GM23338 (cell line): ENCODE measurements at regions not wholly inside any gene's neighbourhood (a gene's known extent, or its start where the extent isn't known, plus 50 kb on each side); places are given as distances from the start of the nearest gene placed in this dataset.

Experiments
- ATAC-seq: fragments of 200-7000 bp; cut with Tn5 transposase; 3 replicates; pipeline ENCODE4 v1.9.1; 2020
- DNase-seq: peaks from one replicate; pipeline ENCODE4 v3.0.0-alpha.2; 2015; ENCODE audit warnings: low spot score
- H2AFZ ChIP-seq: fragments of 200-600 bp; sonication (generic); 2 replicates; pipeline ENCODE4 v1.8.0; 2016; ENCODE audit warnings: antibody characterized with exemption, mild to moderate bottlenecking, moderate library complexity
- H3F3A ChIP-seq: fragments of 200-600 bp; sonication (generic); replicated peaks from 2 replicates; pipeline ENCODE4 v1.8.0; 2017; ENCODE audit warnings: antibody characterized with exemption, mixed run types, low read depth
- H3K27ac ChIP-seq: fragments of 200-600 bp; sonication (generic); 2 replicates; pipeline ENCODE4 v1.6.1; 2016; ENCODE audit warnings: low read depth
- H3K27me3 ChIP-seq: fragments of 200-600 bp; sonication (generic); 2 replicates; pipeline ENCODE4 v1.8.0; 2016; ENCODE audit warnings: mild to moderate bottlenecking, mixed run types, moderate library complexity; ENCODE audit not compliant: insufficient read depth
- H3K36me3 ChIP-seq: fragments of 200-600 bp; sonication (generic); 2 replicates; pipeline ENCODE4 v1.8.0; 2016; ENCODE audit warnings: mild to moderate bottlenecking; ENCODE audit not compliant: insufficient read depth
- H3K4me1 ChIP-seq: fragments of 200-600 bp; sonication (generic); 2 replicates; pipeline ENCODE4 v1.8.0; 2016; ENCODE audit warnings: mild to moderate bottlenecking, moderate library complexity; ENCODE audit not compliant: insufficient read depth
- H3K4me2 ChIP-seq: fragments of 200-600 bp; sonication (generic); 2 replicates; pipeline ENCODE4 v1.7.1; 2017; ENCODE audit warnings: mixed run types
- H3K4me3 ChIP-seq: fragments of 200-600 bp; sonication (generic); 2 replicates; pipeline ENCODE4 v1.6.1; 2016; ENCODE audit warnings: mixed run types
- H3K79me2 ChIP-seq: fragments of 200-600 bp; sonication (generic); replicated peaks from 2 replicates; pipeline ENCODE4 v1.8.0; 2017; ENCODE audit warnings: mild to moderate bottlenecking; ENCODE audit not compliant: insufficient read depth
- H3K9me2 ChIP-seq: fragments of 200-600 bp; sonication (generic); 2 replicates; pipeline ENCODE4 v1.8.0; 2017; ENCODE audit not compliant: insufficient read depth
- H4K20me1 ChIP-seq: fragments of 200-600 bp; sonication (generic); replicated peaks from 2 replicates; pipeline ENCODE4 v1.8.0; 2017; ENCODE audit warnings: mild to moderate bottlenecking; ENCODE audit not compliant: insufficient read depth
- H3K27ac Mint-ChIP-seq: 2 replicates; pipeline ENCODE4 v1.8.0; 2020; ENCODE audit warnings: inconsistent platforms, mild to moderate bottlenecking, moderate library complexity, mixed read lengths
- H3K27me3 Mint-ChIP-seq: 3 replicates; pipeline ENCODE4 v1.8.0; 2022; ENCODE audit warnings: low read depth, mild to moderate bottlenecking, moderate library complexity, mixed read lengths, inconsistent platforms; ENCODE audit not compliant: insufficient read depth, poor library complexity
- H3K36me3 Mint-ChIP-seq: 3 replicates; pipeline ENCODE4 v1.8.0; 2021; ENCODE audit warnings: low read depth, mild to moderate bottlenecking, inconsistent platforms, moderate library complexity, mixed read lengths
- H3K4me1 Mint-ChIP-seq: 3 replicates; pipeline ENCODE4 v1.8.0; 2020; ENCODE audit warnings: mild to moderate bottlenecking, inconsistent platforms, mixed read lengths
- H3K4me3 Mint-ChIP-seq: 3 replicates; pipeline ENCODE4 v1.8.0; 2021; ENCODE audit warnings: moderate library complexity, mild to moderate bottlenecking, inconsistent platforms, mixed read lengths
- H3K9me3 Mint-ChIP-seq: 3 replicates; pipeline ENCODE4 v1.8.0; 2020; ENCODE audit warnings: moderate library complexity, mild to moderate bottlenecking, inconsistent platforms, mixed read lengths
- CREB1 ChIP-seq: fragments of 250-450 bp; sonication (Bioruptor Pico); IDR thresholded peaks from 2 replicates; pipeline ENCODE4 v1.5.0; 2020; ENCODE audit warnings: low read depth, mild to moderate bottlenecking, moderate library complexity
- CTCF ChIP-seq, 2 experiments: fragments of 200-600 bp in 1 of 2; sonication (generic) in 1 of 2; conservative IDR thresholded peaks; 2 replicates each; pipeline versions ENCODE4 v1.5.1 to v1.6.1; 2016 to 2017; ENCODE audit warnings: antibody characterized with exemption in 2 of 2, low read depth in 2 of 2, mild to moderate bottlenecking in 2 of 2, moderate library complexity in 1 of 2
- EZH2phosphoT487 ChIP-seq: fragments of 200-600 bp; sonication (generic); IDR thresholded peaks from one replicate; pipeline ENCODE4 v1.8.1; 2018; ENCODE audit warnings: antibody characterized with exemption; ENCODE audit not compliant: unreplicated experiment
- POLR2AphosphoS5 ChIP-seq: IDR thresholded peaks from 2 replicates; pipeline ENCODE4 v1.6.1; 2016; ENCODE audit warnings: antibody characterized with exemption, low read depth
- ZNF114 ChIP-seq: fragments of 250-450 bp; sonication (Bioruptor Pico); IDR thresholded peaks from 2 replicates; pipeline ENCODE4 v1.5.0; 2020; ENCODE audit warnings: mild to moderate bottlenecking, moderate library complexity
- TF ChIP-seq, protein P1 (sequence below): IDR thresholded peaks from one replicate; pipeline ENCODE4 v1.6.1; 2018; ENCODE audit warnings: antibody characterized with exemption; ENCODE audit not compliant: unreplicated experiment
- TF ChIP-seq, protein P2 (sequence below): fragments of 250-450 bp; sonication (Bioruptor Pico); IDR thresholded peaks from 2 replicates; pipeline ENCODE4 v1.5.0; 2020; ENCODE audit warnings: mild to moderate bottlenecking, moderate library complexity

DNA sequence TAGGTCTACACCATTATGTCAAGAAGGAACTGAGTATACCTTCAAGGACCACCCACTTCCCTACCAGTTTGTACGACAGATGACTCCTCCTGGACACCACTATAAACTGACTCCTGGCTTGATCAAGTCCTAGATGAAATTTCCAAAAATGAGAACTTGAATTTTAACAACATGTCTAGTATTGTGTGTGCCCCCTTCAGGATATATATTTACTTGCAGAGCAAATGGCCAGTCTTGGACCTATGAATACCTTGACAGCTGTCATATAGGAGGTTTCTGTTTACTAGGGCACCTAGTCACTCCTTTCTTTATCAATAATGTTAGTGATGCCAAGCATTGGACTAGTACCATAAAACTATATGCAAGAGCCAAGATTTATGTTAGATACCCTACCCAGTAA, 94.1 kb upstream of the TMEM26 start:
- H3K27ac ChIP-seq = no peak overlapping the region
- H3K4me3 ChIP-seq = no peak overlapping the region
- no peaks in the 10 kb centered on the region for H3K36me3 ChIP-seq
- H3K4me2 ChIP-seq = no peak overlapping the region
- no peaks in the 10 kb centered on the region for H4K20me1 ChIP-seq
- no peaks in the 10 kb centered on the region for H3K79me2 ChIP-seq
- Mint-ChIP-seq H3K27me3 (no peaks in the 10 kb centered on the region), H3K4me1 (no peaks in the 10 kb centered on the region), H3K4me3 (no peak overlapping the region), H3K27ac (no peak overlapping the region), H3K36me3 (no peaks in the 10 kb centered on the region), H3K9me3 (no peaks in the 10 kb centered on the region)
- H3F3A ChIP-seq = no peaks in the 10 kb centered on the region
- DNase-seq = no peak
- TF ChIP-seq ZNF114 (CRISPR knock-in tag) (no peak), EZH2phosphoT487 (no peak), CREB1 (no peak), POLR2AphosphoS5 (no peak), CTCF (conservative IDR thresholded peaks at IDR 0.05; ENCODE audit: low read depth in 2 of 2) (no peak)
- TF ChIP-seq, protein P1, sequence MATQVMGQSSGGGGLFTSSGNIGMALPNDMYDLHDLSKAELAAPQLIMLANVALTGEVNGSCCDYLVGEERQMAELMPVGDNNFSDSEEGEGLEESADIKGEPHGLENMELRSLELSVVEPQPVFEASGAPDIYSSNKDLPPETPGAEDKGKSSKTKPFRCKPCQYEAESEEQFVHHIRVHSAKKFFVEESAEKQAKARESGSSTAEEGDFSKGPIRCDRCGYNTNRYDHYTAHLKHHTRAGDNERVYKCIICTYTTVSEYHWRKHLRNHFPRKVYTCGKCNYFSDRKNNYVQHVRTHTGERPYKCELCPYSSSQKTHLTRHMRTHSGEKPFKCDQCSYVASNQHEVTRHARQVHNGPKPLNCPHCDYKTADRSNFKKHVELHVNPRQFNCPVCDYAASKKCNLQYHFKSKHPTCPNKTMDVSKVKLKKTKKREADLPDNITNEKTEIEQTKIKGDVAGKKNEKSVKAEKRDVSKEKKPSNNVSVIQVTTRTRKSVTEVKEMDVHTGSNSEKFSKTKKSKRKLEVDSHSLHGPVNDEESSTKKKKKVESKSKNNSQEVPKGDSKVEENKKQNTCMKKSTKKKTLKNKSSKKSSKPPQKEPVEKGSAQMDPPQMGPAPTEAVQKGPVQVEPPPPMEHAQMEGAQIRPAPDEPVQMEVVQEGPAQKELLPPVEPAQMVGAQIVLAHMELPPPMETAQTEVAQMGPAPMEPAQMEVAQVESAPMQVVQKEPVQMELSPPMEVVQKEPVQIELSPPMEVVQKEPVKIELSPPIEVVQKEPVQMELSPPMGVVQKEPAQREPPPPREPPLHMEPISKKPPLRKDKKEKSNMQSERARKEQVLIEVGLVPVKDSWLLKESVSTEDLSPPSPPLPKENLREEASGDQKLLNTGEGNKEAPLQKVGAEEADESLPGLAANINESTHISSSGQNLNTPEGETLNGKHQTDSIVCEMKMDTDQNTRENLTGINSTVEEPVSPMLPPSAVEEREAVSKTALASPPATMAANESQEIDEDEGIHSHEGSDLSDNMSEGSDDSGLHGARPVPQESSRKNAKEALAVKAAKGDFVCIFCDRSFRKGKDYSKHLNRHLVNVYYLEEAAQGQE = no peak
- TF ChIP-seq, protein P2, sequence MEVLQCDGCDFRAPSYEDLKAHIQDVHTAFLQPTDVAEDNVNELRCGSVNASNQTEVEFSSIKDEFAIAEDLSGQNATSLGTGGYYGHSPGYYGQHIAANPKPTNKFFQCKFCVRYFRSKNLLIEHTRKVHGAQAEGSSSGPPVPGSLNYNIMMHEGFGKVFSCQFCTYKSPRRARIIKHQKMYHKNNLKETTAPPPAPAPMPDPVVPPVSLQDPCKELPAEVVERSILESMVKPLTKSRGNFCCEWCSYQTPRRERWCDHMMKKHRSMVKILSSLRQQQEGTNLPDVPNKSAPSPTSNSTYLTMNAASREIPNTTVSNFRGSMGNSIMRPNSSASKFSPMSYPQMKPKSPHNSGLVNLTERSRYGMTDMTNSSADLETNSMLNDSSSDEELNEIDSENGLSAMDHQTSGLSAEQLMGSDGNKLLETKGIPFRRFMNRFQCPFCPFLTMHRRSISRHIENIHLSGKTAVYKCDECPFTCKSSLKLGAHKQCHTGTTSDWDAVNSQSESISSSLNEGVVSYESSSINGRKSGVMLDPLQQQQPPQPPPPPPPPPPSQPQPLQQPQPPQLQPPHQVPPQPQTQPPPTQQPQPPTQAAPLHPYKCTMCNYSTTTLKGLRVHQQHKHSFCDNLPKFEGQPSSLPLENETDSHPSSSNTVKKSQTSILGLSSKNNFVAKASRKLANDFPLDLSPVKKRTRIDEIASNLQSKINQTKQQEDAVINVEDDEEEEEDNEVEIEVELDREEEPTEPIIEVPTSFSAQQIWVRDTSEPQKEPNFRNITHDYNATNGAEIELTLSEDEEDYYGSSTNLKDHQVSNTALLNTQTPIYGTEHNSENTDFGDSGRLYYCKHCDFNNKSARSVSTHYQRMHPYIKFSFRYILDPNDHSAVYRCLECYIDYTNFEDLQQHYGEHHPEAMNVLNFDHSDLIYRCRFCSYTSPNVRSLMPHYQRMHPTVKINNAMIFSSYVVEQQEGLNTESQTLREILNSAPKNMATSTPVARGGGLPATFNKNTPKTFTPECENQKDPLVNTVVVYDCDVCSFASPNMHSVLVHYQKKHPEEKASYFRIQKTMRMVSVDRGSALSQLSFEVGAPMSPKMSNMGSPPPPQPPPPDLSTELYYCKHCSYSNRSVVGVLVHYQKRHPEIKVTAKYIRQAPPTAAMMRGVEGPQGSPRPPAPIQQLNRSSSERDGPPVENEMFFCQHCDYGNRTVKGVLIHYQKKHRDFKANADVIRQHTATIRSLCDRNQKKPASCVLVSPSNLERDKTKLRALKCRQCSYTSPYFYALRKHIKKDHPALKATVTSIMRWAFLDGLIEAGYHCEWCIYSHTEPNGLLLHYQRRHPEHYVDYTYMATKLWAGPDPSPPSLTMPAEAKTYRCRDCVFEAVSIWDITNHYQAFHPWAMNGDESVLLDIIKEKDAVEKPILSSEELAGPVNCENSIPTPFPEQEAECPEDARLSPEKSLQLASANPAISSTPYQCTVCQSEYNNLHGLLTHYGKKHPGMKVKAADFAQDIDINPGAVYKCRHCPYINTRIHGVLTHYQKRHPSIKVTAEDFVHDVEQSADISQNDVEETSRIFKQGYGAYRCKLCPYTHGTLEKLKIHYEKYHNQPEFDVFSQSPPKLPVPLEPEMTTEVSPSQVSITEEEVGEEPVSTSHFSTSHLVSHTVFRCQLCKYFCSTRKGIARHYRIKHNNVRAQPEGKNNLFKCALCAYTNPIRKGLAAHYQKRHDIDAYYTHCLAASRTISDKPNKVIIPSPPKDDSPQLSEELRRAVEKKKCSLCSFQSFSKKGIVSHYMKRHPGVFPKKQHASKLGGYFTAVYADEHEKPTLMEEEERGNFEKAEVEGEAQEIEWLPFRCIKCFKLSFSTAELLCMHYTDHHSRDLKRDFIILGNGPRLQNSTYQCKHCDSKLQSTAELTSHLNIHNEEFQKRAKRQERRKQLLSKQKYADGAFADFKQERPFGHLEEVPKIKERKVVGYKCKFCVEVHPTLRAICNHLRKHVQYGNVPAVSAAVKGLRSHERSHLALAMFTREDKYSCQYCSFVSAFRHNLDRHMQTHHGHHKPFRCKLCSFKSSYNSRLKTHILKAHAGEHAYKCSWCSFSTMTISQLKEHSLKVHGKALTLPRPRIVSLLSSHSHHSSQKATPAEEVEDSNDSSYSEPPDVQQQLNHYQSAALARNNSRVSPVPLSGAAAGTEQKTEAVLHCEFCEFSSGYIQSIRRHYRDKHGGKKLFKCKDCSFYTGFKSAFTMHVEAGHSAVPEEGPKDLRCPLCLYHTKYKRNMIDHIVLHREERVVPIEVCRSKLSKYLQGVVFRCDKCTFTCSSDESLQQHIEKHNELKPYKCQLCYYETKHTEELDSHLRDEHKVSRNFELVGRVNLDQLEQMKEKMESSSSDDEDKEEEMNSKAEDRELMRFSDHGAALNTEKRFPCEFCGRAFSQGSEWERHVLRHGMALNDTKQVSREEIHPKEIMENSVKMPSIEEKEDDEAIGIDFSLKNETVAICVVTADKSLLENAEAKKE (CRISPR knock-in tag) = no peak
- no peaks in the 10 kb centered on the region for H3K4me1 ChIP-seq
- H3K9me2 ChIP-seq = peaks cover 22% of the 10 kb centered on the region; the same call in 1 of the 2 replicates
- no peak for ATAC-seq
- H3K27me3 ChIP-seq = no peaks in the 10 kb centered on the region
- no peak overlapping the region for H2AFZ ChIP-seq
